Mesodermal cell (in vitro differentiated cells): ENCODE measurements at regions not wholly inside any gene's neighbourhood (a gene's known extent, or its start where the extent isn't known, plus 50 kb on each side); places are given as distances from the start of the nearest gene placed in this dataset.

ENCODE experiments used
- H3K27ac ChIP-seq: 2 replicates; pipeline ENCODE4 v1.7.0; 2013; ENCODE audit warnings: mild to moderate bottlenecking, low read depth, low read length, moderate library complexity; ENCODE audit not compliant: severe bottlenecking
- H3K36me3 ChIP-seq: 2 replicates; pipeline ENCODE4 v1.7.1; 2013; ENCODE audit warnings: mild to moderate bottlenecking, low read length, moderate library complexity; ENCODE audit not compliant: control insufficient read depth, insufficient read depth
- H3K4me1 ChIP-seq: one replicate; pipeline ENCODE4 v1.7.1; 2013; ENCODE audit warnings: mild to moderate bottlenecking, low read length; ENCODE audit not compliant: insufficient read depth, control insufficient read depth, poor library complexity, severe bottlenecking
- H3K4me3 ChIP-seq: 2 replicates; pipeline ENCODE4 v1.7.0; 2013; ENCODE audit warnings: low read length, control low read depth, mild to moderate bottlenecking; ENCODE audit not compliant: insufficient read depth, poor library complexity, severe bottlenecking; ENCODE audit errors: extremely low read depth
- H3K9me3 ChIP-seq: 2 replicates; pipeline ENCODE4 v1.7.1; 2013; ENCODE audit warnings: mild to moderate bottlenecking, low read length, moderate library complexity; ENCODE audit not compliant: control insufficient read depth
- WGBS, 2 experiments: methylation state at CpG; one replicate each; pipeline ENCODE4 v1.1.5; 2013; ENCODE audit warnings: missing lambda C conversion rate in 2 of 2; ENCODE audit not compliant: insufficient coverage in 2 of 2; 5-methylcytosine and 5-hydroxymethylcytosine counted together

GRCh38 chr14:104357689-104358527 is 219.5 kb downstream of the KIF26A start:
- 96% methylated on average over 27 to 33 of the region's 33 CpGs for WGBS, 2 experiments
- no peaks in the 10 kb centered on the region for H3K36me3 ChIP-seq
- H3K9me3 ChIP-seq: no peaks in the 10 kb centered on the region

GRCh38 chr14:104358528-104359300 is 220.3 kb downstream of the KIF26A start:
- 90 to 97% methylated on average over 14 to 17 of the region's 18 CpGs for WGBS, 2 experiments
- no peak overlapping the region for H3K4me3 ChIP-seq
- no peak overlapping the region for H3K27ac ChIP-seq
- no peaks in the 10 kb centered on the region for H3K4me1 ChIP-seq
- H3K36me3 ChIP-seq: no peaks in the 10 kb centered on the region
- no peaks in the 10 kb centered on the region for H3K9me3 ChIP-seq

More at GRCh38 chr14:104357689-104358527, 219.5 kb downstream of the KIF26A start:
- H3K4me1 ChIP-seq: no peaks in the 10 kb centered on the region
- H3K4me3 ChIP-seq: no peak overlapping the region
- H3K27ac ChIP-seq: no peak overlapping the region

- Histone ChIP-seq H3K4me3 (no peak overlapping the region), H3K9me3 (no peaks in the 10 kb centered on the region), H3K36me3 (no peaks in the 10 kb centered on the region), H3K4me1 (no peaks in the 10 kb centered on the region), H3K27ac (no peak overlapping the region)
- WGBS, 2 experiments: 82 to 85% methylated on average over 14 of the region's 14 CpGs
Observed at GRCh38 chr14:104359301-104359968, 220.1 kb upstream of the C14orf180 start.

GRCh38 chr14:104359969-104360442 is 219.6 kb upstream of the C14orf180 start:
- H3K36me3 ChIP-seq: no peaks in the 10 kb centered on the region
- no peaks in the 10 kb centered on the region for H3K4me1 ChIP-seq
- peaks cover 3% of the 10 kb centered on the region for H3K9me3 ChIP-seq
- no peak overlapping the region for H3K27ac ChIP-seq
- 88 to 93% methylated on average over 7 of the region's 7 CpGs for WGBS, 2 experiments
- H3K4me3 ChIP-seq: no peak overlapping the region

GRCh38 chr14:104360501-104360900 is 219.1 kb upstream of the C14orf180 start:
- Histone ChIP-seq H3K36me3 (no peaks in the 10 kb centered on the region), H3K4me3 (no peak overlapping the region), H3K9me3 (peaks cover 4% of the 10 kb centered on the region), H3K27ac (no peak overlapping the region), H3K4me1 (no peaks in the 10 kb centered on the region)
- 89 to 96% methylated on average over 8 of the region's 8 CpGs for WGBS, 2 experiments

GRCh38 chr14:104361101-104361591 is 218.4 kb upstream of the C14orf180 start:
- Histone ChIP-seq H3K36me3 (no peaks in the 10 kb centered on the region), H3K4me1 (no peaks in the 10 kb centered on the region), H3K27ac (no peak overlapping the region), H3K4me3 (no peak overlapping the region), H3K9me3 (peaks cover 4% of the 10 kb centered on the region)
- 84 to 86% methylated on average over 13 to 14 of the region's 14 CpGs for WGBS, 2 experiments

DNA sequence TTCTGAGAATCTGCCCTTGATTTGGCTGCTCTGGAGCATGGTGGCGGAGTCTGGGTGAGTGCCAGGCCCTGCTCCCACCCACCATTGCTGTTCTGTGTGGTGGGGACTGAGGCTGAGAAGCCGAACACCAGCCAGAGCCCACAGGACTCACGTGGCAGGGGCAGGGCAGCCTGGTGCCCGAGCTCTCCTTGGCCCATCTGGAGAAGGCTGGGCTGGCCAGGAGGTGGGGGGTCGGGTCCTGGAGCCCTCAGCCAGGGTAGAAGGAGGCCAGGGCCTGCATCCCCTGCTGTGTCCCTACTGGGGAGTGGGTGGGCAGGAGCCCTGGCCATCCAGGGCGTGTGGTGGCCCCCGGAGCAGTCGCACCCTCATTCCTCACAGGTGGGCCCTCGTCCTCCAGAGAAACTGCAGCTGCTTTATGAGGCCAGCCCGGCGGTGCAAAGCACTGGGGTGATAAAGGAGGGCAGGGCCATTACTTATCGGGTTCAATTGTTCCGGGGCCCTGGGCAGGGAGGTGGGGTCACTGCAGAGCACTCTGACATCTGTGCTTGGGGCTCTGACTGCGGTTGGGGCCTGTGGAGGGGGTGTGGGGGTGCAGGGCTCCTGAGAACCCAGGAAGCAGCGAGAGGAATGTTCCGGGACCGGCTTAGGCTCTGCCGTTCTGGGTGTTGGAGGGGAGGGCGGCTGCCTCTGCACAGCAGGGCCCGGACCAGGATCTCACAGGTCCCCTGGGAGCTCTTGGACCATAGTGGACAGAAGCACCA is 217.5 kb upstream of the C14orf180 start:
- Histone ChIP-seq H3K9me3 (peaks cover 4% of the 10 kb centered on the region), H3K4me3 (no peak overlapping the region), H3K27ac (no peak overlapping the region), H3K4me1 (no peaks in the 10 kb centered on the region), H3K36me3 (no peaks in the 10 kb centered on the region)
- 87 to 90% methylated on average over 10 to 19 of the region's 20 CpGs for WGBS, 2 experiments

GRCh38 chr14:104362761-104363605 is 216.6 kb upstream of the C14orf180 start:
- Histone ChIP-seq H3K4me1 (no peaks in the 10 kb centered on the region), H3K27ac (no peak overlapping the region), H3K9me3 (peaks cover 4% of the 10 kb centered on the region), H3K36me3 (no peaks in the 10 kb centered on the region), H3K4me3 (no peak overlapping the region)
- 91 to 94% methylated on average over 14 to 16 of the region's 19 CpGs for WGBS, 2 experiments

- Histone ChIP-seq H3K4me1 (no peaks in the 10 kb centered on the region), H3K27ac (no peak overlapping the region), H3K9me3 (peaks cover 4% of the 10 kb centered on the region), H3K4me3 (no peak overlapping the region), H3K36me3 (no peaks in the 10 kb centered on the region)
- 89 to 91% methylated on average over 18 to 19 of the region's 20 CpGs for WGBS, 2 experiments
Observed at GRCh38 chr14:104363891-104364760, 215.4 kb upstream of the C14orf180 start.
